HCT116 (cell line): ENCODE measurements at regions not wholly inside any gene's neighbourhood (a gene's known extent, or its start where the extent isn't known, plus 50 kb on each side); places are given as distances from the start of the nearest gene placed in this dataset.
A peak's percentile ranks its signal among the peaks of the same experiment; 100 is the strongest.

Source experiments
- ATAC-seq: fragments of 200-7000 bp; cut with Tn5 transposase; 2 replicates; pipeline ENCODE4 v1.9.1; 2020; ENCODE audit warnings: mild to moderate bottlenecking, moderate library complexity
- BruUV-seq: library from RNA; stranded (reverse); fragments of 400-500 nt; replicated peaks from 2 replicates; lab custom pipeline; 2021; lab: Mats Ljungman, UMichigan
- CTCF ChIA-PET: fragments of 300-600 bp; sonication (Branson Sonifier 250); formaldehyde crosslinking; loops from one replicate; lab custom pipeline; 2021; ENCODE audit warnings: antibody characterized with exemption; lab: Charles Lee
- POLR2A ChIA-PET: fragments of 300-600, 350-600 bp; sonication (Branson Sonifier 250); formaldehyde crosslinking; loops from one replicate; lab custom pipeline; 2021; ENCODE audit warnings: antibody characterized with exemption; lab: Charles Lee
- RAD21 ChIA-PET, 2 experiments: fragments of 300-600 bp; sonication (Branson Sonifier 250); formaldehyde crosslinking; loops; one replicate each; lab custom pipeline; 2023; ENCODE audit warnings: low total read pairs in 2 of 2; ENCODE audit not compliant: uncharacterized antibody in 2 of 2, unreplicated experiment in 2 of 2, low non-redundant PET in 1 of 2; lab: Charles Lee
- DNase-seq: peaks from one replicate; pipeline ENCODE4 v3.0.0-alpha.2; 2010; ENCODE audit warnings: low read depth, low spot score
- H2AFZ ChIP-seq: fragments of 200-600 bp; shearing (Covaris generic), sonication (generic); 2 replicates; pipeline ENCODE4 v1.6.1; 2017; ENCODE audit warnings: low read depth, mixed run types, mixed read lengths, antibody characterized with exemption, low read length; ENCODE audit not compliant: poor library complexity, severe bottlenecking
- H3K27ac ChIP-seq: 2 replicates; pipeline ENCODE4 v1.5.1; 2012; ENCODE audit warnings: low read depth, low read length
- H3K27me3 ChIP-seq: fragments of 200-600 bp; sonication (generic); 2 replicates; pipeline ENCODE4 v1.6.1; 2016; ENCODE audit warnings: mixed run types, low read length, mixed read lengths; ENCODE audit not compliant: insufficient read depth
- H3K36me3 ChIP-seq, 2 experiments: fragments of 200-500 bp in 1 of 2; fragments of 200-600 bp in 1 of 2; sonication (Bioruptor generic) in 1 of 2; sonication (generic) in 1 of 2; 2 replicates each; pipeline versions ENCODE4 v1.5.1 to v1.6.1; 2014 to 2016; ENCODE audit warnings: low read length in 2 of 2, inconsistent platforms in 1 of 2, mixed read lengths in 1 of 2, mixed run types in 1 of 2; ENCODE audit not compliant: insufficient read depth in 2 of 2, control insufficient read depth in 1 of 2
- H3K4me1 ChIP-seq, 2 experiments: fragments of 200-600 bp in 1 of 2; sonication (generic) in 1 of 2; 2 replicates each; pipeline versions ENCODE4 v1.5.1 to v1.6.1; 2012 to 2017; ENCODE audit warnings: low read length in 2 of 2, inconsistent platforms in 1 of 2, mild to moderate bottlenecking in 1 of 2, mixed read lengths in 1 of 2, mixed run types in 1 of 2, moderate library complexity in 1 of 2; ENCODE audit not compliant: insufficient read depth in 2 of 2, control insufficient read depth in 1 of 2
- H3K4me2 ChIP-seq: fragments of 200-600 bp; sonication (generic); 2 replicates; pipeline ENCODE4 v1.6.1; 2017; ENCODE audit warnings: mixed run types, low read length, mixed read lengths
- H3K4me3 ChIP-seq, 2 experiments: fragments of 200-600 bp in 1 of 2; sonication (generic) in 1 of 2; replicated peaks in 1 of 2; 2 replicates each; pipeline ENCODE4 v1.5.1; 2011 to 2016; ENCODE audit warnings: low read length in 2 of 2, control low read depth in 1 of 2, low read depth in 1 of 2, mild to moderate bottlenecking in 1 of 2, mixed read lengths in 1 of 2, mixed run types in 1 of 2
- H3K79me2 ChIP-seq: fragments of 200-600 bp; sonication (generic); 2 replicates; pipeline ENCODE4 v1.6.1; 2017; ENCODE audit warnings: mild to moderate bottlenecking, mixed run types, low read length, moderate library complexity, mixed read lengths; ENCODE audit not compliant: insufficient read depth
- H3K9ac ChIP-seq: fragments of 200-600 bp; sonication (generic); 2 replicates; pipeline ENCODE4 v1.6.1; 2016; ENCODE audit warnings: low read length, mixed read lengths
- H3K9me2 ChIP-seq: fragments of 200-600 bp; sonication (generic), shearing (Covaris generic); 2 replicates; pipeline ENCODE4 v1.6.1; 2017; ENCODE audit warnings: mixed run types, mild to moderate bottlenecking, moderate library complexity; ENCODE audit not compliant: insufficient read depth
- H3K9me3 ChIP-seq, 2 experiments: fragments of 200-500 bp in 1 of 2; fragments of 200-600 bp in 1 of 2; sonication (Bioruptor generic) in 1 of 2; sonication (generic) in 1 of 2; 2 replicates each; pipeline ENCODE4 v1.6.1; 2014 to 2017; ENCODE audit warnings: low read length in 2 of 2, mixed read lengths in 2 of 2, inconsistent platforms in 1 of 2, low read depth in 1 of 2, mild to moderate bottlenecking in 1 of 2, mixed run types in 1 of 2, moderate library complexity in 1 of 2; ENCODE audit not compliant: control insufficient read depth in 1 of 2, insufficient read depth in 1 of 2
- H4K20me1 ChIP-seq: fragments of 200-600 bp; sonication (generic), shearing (Covaris generic); 2 replicates; pipeline ENCODE4 v1.6.1; 2017; ENCODE audit warnings: mixed run types, mild to moderate bottlenecking, moderate library complexity; ENCODE audit not compliant: insufficient read depth
- CTCF ChIP-seq, 3 experiments: fragments of 200-600 bp in 1 of 3; sonication (generic) in 1 of 3; IDR thresholded peaks in 2 of 3; conservative IDR thresholded peaks in 1 of 3; 2 replicates each; pipeline ENCODE4 v1.5.1; 2012 to 2017; ENCODE audit warnings: low read depth in 2 of 3, low read length in 2 of 3, antibody characterized with exemption in 1 of 3, borderline replicate concordance in 1 of 3, control low read depth in 1 of 3, mild to moderate bottlenecking in 1 of 3, mixed read lengths in 1 of 3, mixed run types in 1 of 3, moderate library complexity in 1 of 3; ENCODE audit not compliant: insufficient read depth in 1 of 3
- SIN3A ChIP-seq: IDR thresholded peaks from 2 replicates; pipeline ENCODE4 v1.6.1; 2012; ENCODE audit warnings: low read depth
- intact Hi-C: fragments of 100-400 bp; cut with micrococcal nuclease; formaldehyde crosslinking; loops from 2 replicates; pipeline ENCODE4 v1.10.0; 2022

DNA sequence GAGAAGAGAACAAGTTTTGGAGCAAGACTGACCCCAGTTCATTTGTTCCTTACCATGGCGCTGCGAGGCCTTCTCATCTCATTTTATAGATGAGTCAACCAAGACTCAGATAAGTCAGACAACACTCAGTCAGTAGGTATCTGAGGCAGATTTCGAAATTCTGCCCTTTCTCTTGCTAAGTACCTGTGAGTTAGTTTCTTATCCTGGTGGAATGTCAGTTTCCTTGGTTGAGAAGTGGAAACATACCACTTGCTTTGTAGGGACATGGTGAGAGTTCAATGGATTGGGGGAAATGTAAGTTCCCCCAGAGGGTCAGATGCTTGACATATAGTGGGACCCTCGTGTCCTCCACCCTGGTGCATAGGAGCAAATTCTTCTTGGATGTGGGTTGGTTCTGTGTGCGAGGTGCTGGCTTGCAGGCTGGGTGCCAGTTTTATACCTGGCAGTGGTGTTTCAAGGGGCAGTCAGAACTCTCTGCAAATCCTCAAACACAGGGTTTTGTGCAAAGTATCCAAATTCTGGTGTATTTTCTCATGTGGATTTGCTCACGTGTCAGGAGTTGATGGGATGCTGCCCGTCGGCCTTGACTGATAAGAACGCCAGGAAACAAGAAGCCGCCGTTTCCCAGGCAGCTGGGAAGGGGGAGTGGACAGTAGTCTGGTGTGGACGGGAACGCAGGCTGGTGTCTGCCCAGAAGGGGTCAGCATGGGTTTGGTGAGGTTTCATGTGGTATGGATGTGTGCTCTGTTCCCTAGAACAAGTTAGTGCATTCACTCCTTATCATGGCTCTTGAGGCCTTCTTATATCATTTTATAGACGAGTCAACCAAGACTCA, 61.1 kb upstream of the CIBAR2 start:
- Histone ChIP-seq H3K27ac (peak overlapping the region; percentile 76), H3K9me3 (no peaks in the 10 kb centered on the region), H3K36me3 (no peaks in the 10 kb centered on the region; a peak in 1 of 4 replicates), H3K9ac (peak overlapping the region; percentile 46), H3K4me2 (peak overlapping the region; percentile 74), H3K79me2 (peaks cover 71% of the 10 kb centered on the region), H3K27me3 (no peaks in the 10 kb centered on the region), H3K9me2 (no peaks in the 10 kb centered on the region), H3K4me1 (peaks cover 45 to 62% of the 10 kb centered on the region in 2 experiments), H3K4me3 (peak overlapping the region; percentile 31 to 40; a peak in 3 of 4 replicates), H2AFZ (no peak overlapping the region), H4K20me1 (no peaks in the 10 kb centered on the region)
- DNase-seq (peak; percentile 34), ATAC-seq (peak; percentile 19)
- intact Hi-C loops: loop anchor here (5.0 kb wide), 1 partner anchor 64 kb away; no protein-coding TSS in a partner anchor
- POLR2A ChIA-PET: no interaction called here
- CTCF ChIA-PET: interaction anchor here (0.7 to 2.7 kb wide), 21 partner anchors 8 to 443 kb away, joined by 3 to 14 read pairs (median 4); no protein-coding TSS in a partner anchor
- TF ChIP-seq SIN3A (no peak), CTCF (IDR thresholded peaks at IDR 0.05 in 2 of 3, conservative IDR thresholded peaks at IDR 0.05 in 1 of 3; ENCODE audit: borderline replicate concordance in 1 of 3, insufficient read depth in 1 of 3, low read depth in 2 of 3, low read length in 2 of 3) (peak in 2 of 3 experiments; percentile 32 to 53; a peak in 3 of 6 replicates)
- RAD21 ChIA-PET: interaction anchor here in 1 of 2 experiments (1.2 kb wide), 1 partner anchor 59 kb away, joined by 3 read pairs; no protein-coding TSS in a partner anchor
- BruUV-seq: no TSS peak
